ENCODE measurements at regions not wholly inside any gene's neighbourhood (a gene's known extent, or its start where the extent isn't known, plus 50 kb on each side); places are given as distances from the start of the nearest gene placed in this dataset.

GRCh38 chr10:59037018-59037389, 139.4 kb upstream of the PHYHIPL start:
- TF ChIP-seq CTCF (conservative IDR thresholded peaks at IDR 0.05; ENCODE audit: low read depth, low read length) (no peak), EZH2phosphoT487 (IDR thresholded peaks at IDR 0.05; ENCODE audit: borderline replicate concordance, low read length) (no peak)

All from PC-3 (cell line).